HG02885 (cell line): ENCODE measurements at regions not wholly inside any gene's neighbourhood (a gene's known extent, or its start where the extent isn't known, plus 50 kb on each side); places are given as distances from the start of the nearest gene placed in this dataset.

ENCODE experiments used
- ATAC-seq: cut with Tn5 transposase; IDR thresholded peaks from one replicate; pipeline ENCODE4 v1.9.1; 2021; ENCODE audit warnings: mild to moderate bottlenecking; ENCODE audit not compliant: unreplicated experiment, poor library complexity

DNA sequence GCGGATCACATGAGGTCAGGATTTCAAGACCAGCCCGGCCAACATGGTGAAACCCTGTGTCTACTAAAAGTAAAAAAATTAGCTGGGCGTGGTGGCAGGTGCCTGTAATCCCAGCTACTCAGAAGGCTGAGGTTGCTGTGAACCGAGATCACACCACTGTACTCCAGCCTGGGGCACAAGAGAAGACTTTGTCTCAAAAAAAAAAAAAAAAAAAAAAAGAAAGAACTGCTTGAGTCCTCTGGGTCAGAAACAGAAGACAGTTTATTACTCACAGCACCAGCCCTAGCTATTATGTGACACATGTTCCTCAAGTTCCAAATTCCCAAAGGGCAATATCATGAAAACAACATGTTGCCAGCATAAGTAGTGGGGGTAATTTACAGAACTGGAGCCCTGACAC, 1014.1 kb upstream of the RAG2 start:
- ATAC-seq = no peak

DNA sequence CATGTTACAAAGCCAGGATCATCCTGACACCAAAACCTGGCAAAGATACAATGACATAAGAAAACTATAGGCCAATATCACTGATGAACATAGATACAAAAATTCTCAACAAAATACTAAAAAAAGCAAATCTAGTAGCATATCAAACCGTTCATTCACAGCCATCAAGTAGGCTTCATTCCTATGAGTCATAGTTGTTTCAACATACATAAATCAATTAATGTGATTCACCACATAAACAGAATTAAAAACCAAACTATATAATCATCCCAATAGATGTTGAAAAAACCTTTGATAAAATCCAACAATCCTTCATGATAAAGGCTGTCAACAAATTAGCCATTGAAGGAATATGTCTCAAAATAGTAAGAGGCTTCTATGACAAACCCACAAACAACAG, 1007.2 kb upstream of the RAG2 start:
- no peak for ATAC-seq

DNA sequence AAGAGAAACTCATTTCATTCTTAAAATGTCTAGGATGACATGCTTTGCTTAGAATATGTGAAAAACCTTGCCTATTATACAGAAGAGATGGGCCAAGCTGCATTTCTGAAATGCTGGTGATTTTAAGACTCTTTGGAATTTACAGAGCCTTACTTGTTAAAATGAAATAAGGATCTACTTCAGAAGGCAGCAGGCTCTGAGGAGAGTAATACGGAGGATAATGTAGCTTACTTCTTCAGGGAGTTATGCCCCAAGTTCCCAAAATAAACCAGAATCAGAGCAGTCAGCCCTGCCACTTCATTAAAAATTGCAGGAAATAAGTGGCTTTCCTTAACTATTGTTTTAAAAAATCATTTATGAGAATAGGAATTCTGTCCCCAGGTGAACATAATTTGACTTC, 1000.3 kb upstream of the RAG2 start:
- ATAC-seq = no peak

GRCh38 chr11:37597776-37598175, 999.7 kb upstream of the RAG2 start:
- ATAC-seq = no peak

GRCh38 chr11:37595845-37596244, 997.8 kb upstream of the RAG2 start:
- no peak for ATAC-seq

- ATAC-seq = no peak
These were observed 976.3 kb upstream of the RAG2 start for GRCh38 chr11:37574361-37574760.

DNA sequence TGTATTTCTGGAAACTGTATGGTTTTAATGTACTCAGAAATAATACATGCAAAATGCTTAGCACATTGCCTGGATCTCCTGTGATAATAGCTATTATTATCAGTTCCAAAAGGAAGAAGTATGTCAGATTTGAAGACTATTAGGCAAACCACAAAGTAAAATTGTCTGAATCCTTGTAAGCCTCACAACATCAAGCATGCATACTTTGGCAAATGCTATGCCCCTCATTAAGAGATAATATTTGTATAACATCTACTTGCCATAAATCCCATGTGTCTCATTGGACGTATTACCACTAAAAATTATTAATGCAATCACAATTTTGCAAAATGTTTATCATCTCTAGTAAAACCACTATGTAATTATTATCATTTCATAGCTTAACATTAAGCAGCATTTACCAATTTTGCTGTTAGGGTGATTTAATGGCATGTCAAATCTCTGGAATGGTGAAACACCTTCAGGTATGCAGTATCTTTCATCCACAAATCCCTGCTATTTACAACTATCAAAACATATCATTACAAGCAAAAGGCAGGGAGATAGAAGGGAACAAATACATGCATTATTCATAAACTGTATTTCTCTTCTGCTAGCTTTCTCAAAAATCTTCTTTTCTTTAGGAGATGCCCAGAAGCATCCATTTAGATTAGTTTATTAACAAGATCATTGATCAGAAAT, 974.6 kb upstream of the RAG2 start:
- no peak for ATAC-seq

DNA sequence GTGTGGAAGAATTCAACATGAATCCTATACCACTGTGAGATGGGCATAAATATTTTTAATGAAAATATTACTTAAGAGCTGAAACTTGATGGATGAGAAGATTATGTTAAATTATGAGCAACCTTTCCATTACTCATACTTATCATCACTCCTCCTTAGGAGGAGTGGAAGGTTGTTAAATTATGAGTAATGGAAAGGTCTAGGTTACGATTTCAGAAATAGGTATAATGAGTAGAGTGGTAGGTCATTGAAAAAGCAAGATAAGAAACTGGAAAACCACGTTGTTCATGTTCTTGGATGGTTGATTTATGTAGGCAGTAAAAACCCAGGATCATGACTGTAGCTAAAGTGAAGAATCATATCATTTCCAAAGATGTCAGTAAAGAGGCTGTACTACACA, 973.2 kb upstream of the RAG2 start:
- ATAC-seq = no peak

DNA sequence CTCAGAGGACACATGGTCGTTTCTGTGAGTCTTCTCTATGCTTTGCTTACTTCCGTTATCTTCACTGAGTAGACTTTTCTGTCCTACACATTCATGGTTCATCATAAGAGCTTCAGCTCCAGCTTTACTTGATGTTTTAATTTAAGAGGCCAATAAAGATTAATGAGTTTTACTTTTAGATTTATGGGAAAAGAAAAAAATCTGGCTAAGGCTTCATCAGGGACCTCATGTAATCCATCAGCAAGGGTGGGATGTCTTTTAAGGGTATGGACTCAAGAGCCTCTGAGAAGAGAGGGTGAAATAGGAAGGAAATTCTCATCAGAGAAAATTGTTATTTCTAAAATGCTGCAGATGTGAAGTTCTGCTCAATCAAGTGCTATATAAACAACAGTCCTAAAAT, 963.0 kb upstream of the RAG2 start:
- no peak for ATAC-seq

GRCh38 chr11:37560346-37560745, 962.3 kb upstream of the RAG2 start:
- no peak for ATAC-seq

DNA sequence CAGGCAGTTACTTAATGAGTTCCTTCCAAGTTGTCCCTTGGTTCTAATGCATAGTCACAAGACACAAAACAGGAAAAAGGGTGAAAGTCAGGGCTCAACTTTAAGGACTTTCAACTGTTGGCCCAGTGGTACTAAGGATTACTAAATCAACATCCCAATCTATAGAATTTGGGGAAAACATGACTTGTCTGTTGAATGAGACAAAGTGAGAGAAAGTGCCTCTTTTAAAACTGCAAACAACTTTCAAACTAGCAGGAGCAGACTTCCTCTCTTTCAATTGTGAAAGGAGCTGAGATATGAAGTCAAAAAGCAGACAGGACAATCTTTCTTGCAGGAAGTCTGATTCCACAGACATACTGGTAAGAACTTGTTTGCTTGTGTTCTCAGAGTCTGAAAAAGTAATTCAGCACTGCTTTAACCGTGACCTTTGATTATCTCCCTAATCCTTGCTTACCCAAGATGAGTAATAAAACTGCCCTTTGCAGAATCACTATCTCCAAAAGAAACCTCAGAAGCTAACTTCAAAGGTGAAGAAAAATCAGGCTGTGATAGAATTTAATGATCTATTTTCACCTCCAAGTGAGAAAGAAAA, 960.7 kb upstream of the RAG2 start:
- ATAC-seq = no peak

- ATAC-seq = no peak
These were observed 960.0 kb upstream of the RAG2 start for GRCh38 chr11:37557990-37558389.

DNA sequence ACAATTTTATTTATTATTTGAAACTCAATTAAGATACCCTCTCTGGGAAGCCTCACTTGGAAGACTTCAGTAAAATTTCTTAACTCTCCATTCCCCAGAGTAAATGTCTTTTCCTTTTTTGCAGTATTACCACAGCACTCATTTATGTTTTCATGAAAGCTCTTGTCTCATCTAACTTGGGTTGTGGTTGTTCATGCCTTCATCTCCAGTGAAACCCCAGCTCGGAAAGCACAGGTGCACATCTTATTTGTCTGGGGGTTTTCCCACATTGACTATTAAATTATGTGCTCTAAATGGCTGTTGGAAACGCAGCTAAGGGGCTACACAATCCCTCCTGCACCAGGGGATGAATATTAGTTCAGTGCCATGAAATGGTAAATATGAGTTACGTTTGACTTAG, 954.2 kb upstream of the RAG2 start:
- no peak for ATAC-seq

DNA sequence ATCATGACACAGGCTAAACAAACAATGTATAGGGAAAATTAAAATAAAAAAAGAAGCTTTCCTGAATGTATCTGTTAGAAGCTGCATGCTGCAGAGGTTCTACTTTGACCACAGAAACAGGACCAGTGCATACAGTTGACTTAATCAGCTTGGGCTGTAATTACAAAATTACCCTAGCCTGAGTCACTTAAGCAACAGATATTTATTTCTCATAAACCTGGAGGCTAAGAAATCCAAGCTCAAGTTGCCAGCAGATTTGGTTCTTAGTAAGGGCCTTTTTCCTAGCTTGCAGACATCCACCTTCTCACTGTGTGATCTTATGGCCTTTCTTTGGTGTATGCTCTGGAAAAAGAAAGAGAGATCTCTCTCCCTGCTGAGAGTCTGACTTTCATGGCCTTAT, 946.5 kb upstream of the RAG2 start:
- ATAC-seq = no peak

DNA sequence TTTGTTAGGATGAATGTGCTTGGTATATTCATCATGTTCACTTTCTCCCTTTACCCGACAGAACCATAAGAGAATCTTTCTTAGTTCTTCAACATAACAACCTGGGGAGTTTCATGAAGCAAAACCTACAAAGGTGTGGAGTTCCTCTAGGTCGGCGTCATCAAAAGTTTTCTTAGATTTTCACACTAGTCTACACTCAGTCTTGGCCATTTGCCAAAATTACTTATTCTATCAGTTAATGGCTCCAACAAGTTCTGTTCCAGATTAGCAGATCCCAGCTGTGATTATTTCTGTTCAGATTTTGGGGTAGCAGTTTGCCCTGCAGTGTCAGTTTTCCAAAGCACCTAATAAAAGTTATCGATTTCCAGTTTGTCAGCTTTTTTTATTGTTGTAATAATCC, 935.8 kb upstream of the RAG2 start:
- no peak for ATAC-seq

DNA sequence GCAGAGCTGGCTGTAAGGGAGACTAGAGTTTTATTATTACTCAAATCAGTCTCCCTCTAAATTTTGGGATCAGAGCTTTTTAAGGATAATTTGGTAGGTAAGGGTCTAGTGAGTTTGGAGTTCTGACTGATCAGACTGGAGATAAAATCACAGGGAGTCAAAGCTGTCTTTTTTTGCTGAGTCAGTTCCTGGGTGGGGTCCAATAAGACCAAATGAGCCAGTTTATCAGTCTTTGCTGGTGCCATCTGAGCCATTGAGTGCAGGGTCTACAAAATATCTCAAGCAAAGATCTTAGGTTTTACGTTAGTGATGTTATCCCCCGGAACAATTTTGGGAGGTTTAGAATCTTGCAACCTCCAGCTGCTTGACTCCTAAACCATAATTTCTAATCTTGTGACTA, 935.1 kb upstream of the RAG2 start:
- ATAC-seq = no peak

GRCh38 chr11:37532271-37532670, 934.2 kb upstream of the RAG2 start:
- ATAC-seq = no peak

DNA sequence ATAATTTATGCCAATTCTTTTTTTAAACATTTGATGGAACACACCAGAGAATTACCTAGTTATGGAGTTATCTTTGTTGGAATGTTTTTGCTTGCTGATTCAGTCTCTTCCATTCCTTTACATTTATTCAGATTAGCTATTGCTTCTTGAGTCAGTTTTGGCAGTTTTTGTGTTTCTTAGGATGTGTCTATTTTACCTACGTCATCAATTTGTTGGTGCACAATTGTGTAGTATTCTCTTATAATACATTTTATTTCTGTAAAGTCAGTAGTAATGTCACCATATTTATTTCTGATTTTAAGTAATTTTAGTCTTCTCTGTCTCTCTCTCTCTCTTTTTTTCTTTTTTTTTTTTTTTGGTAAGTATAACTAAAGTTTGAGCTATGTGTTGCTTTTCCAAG, 929.5 kb upstream of the RAG2 start:
- no peak for ATAC-seq

- ATAC-seq = no peak
These were observed 927.3 kb upstream of the RAG2 start for GRCh38 chr11:37525336-37525735.

GRCh38 chr11:37519781-37520180, 921.7 kb upstream of the RAG2 start:
- ATAC-seq = no peak

GRCh38 chr11:37512156-37512780, 914.2 kb upstream of the RAG2 start:
- ATAC-seq = no peak

DNA sequence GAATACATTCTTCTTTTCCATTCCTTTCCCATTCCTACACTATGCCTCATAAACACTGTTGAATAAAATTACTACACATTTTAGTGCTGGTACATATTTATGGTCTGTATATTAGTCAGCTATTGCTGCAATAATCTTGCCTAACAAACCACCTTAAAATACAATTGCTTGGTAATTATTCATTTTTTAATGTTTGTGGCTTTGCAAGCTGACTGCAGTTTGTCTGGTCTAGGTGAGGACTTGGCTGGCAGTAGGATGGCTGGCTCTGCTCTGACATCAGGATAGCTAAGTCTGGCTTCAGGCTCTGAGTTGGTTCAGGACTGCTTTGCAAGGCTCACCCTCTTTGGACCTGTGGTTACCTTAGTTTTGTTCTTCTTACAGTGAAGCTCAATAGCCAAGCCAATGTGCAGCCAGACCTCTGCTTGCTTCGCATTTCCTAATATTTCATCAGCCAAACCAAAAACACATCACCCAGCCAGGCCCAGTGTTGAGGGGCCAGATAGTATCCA, 913.4 kb upstream of the RAG2 start:
- peak; percentile 40 for ATAC-seq
